ENCODE measurements at regions not wholly inside any gene's neighbourhood (a gene's known extent, or its start where the extent isn't known, plus 50 kb on each side); places are given as distances from the start of the nearest gene placed in this dataset.

- H3K4me3 ChIP-seq (ENCODE audit: low read depth, low read length, poor library complexity, severe bottlenecking): no peak overlapping the region
- POLR2A ChIA-PET (ENCODE audit: low non-redundant PET): no interaction called here
- no peak for DNase-seq (ENCODE audit: low spot score)
- BruUV-seq (replicated peaks): no TSS peak
- TF ChIP-seq EZH2 (IDR thresholded peaks at IDR 0.05; ENCODE audit: borderline replicate concordance, low read depth, low read length, poor library complexity, severe bottlenecking): no peak
- TF ChIP-seq, protein P1, sequence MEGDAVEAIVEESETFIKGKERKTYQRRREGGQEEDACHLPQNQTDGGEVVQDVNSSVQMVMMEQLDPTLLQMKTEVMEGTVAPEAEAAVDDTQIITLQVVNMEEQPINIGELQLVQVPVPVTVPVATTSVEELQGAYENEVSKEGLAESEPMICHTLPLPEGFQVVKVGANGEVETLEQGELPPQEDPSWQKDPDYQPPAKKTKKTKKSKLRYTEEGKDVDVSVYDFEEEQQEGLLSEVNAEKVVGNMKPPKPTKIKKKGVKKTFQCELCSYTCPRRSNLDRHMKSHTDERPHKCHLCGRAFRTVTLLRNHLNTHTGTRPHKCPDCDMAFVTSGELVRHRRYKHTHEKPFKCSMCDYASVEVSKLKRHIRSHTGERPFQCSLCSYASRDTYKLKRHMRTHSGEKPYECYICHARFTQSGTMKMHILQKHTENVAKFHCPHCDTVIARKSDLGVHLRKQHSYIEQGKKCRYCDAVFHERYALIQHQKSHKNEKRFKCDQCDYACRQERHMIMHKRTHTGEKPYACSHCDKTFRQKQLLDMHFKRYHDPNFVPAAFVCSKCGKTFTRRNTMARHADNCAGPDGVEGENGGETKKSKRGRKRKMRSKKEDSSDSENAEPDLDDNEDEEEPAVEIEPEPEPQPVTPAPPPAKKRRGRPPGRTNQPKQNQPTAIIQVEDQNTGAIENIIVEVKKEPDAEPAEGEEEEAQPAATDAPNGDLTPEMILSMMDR (conservative IDR thresholded peaks at IDR 0.05; ENCODE audit: low read depth, low read length): no peak
- H3K27me3 ChIP-seq (replicated peaks; ENCODE audit: insufficient read depth, low read depth, low read length, poor library complexity): no peaks in the 10 kb centered on the region
- no peak overlapping the region for H3K27ac ChIP-seq (ENCODE audit: low read depth, low read length, poor library complexity, severe bottlenecking)
- H3K9me3 ChIP-seq (ENCODE audit: low read depth, low read length, poor library complexity, severe bottlenecking): no peaks in the 10 kb centered on the region
- no peaks in the 10 kb centered on the region for H3K4me1 ChIP-seq (ENCODE audit: insufficient read depth, low read length, poor library complexity, severe bottlenecking)
- CTCF ChIA-PET: no interaction called here
- no peaks in the 10 kb centered on the region for H3K36me3 ChIP-seq (ENCODE audit: insufficient read depth, low read length, poor library complexity, severe bottlenecking)
- intact Hi-C loops (cut with micrococcal nuclease; ENCODE audit: unreplicated experiment): no loop called here
These were observed 146.5 kb upstream of the MSX1 start for GRCh38 chr4:4712800-4713528.

DNA sequence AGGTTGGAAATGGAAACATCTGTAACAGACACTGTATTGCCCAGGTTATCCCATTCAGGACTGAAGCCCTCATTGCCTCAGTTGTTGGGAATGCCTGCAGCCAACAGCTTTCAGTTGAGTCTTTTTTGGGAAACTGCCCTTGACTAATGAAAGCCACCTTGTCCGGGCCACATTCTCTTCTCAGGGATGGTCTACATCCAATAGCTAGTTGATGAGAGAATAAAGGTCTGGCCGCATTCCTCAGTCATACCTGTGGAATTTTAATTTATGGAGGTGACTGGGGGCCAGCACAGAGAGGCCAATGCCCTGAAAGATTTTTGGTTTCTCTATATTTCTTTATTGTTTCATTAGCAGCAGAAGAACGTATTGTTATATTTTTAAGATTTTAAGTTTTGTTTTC lies 147.6 kb upstream of the MSX1 start:
- Histone ChIP-seq H3K4me3 (ENCODE audit: low read depth, low read length, poor library complexity, severe bottlenecking) (no peak overlapping the region), H3K27me3 (replicated peaks; ENCODE audit: insufficient read depth, low read depth, low read length, poor library complexity) (no peaks in the 10 kb centered on the region), H3K36me3 (ENCODE audit: insufficient read depth, low read length, poor library complexity, severe bottlenecking) (no peaks in the 10 kb centered on the region), H3K9me3 (ENCODE audit: low read depth, low read length, poor library complexity, severe bottlenecking) (no peaks in the 10 kb centered on the region), H3K4me1 (ENCODE audit: insufficient read depth, low read length, poor library complexity, severe bottlenecking) (no peaks in the 10 kb centered on the region), H3K27ac (ENCODE audit: low read depth, low read length, poor library complexity, severe bottlenecking) (no peak overlapping the region)
- ChIA-PET POLR2A (ENCODE audit: low non-redundant PET) (no interaction called here), CTCF (no interaction called here)
- intact Hi-C loops (cut with micrococcal nuclease; ENCODE audit: unreplicated experiment): no loop called here
- no peak for DNase-seq (ENCODE audit: low spot score)
- no peak for TF ChIP-seq EZH2 (IDR thresholded peaks at IDR 0.05; ENCODE audit: borderline replicate concordance, low read depth, low read length, poor library complexity, severe bottlenecking)
- TF ChIP-seq, protein P1 (conservative IDR thresholded peaks at IDR 0.05; ENCODE audit: low read depth, low read length): no peak
- BruUV-seq (replicated peaks): no TSS peak

- ChIA-PET CTCF (no interaction called here), POLR2A (ENCODE audit: low non-redundant PET) (no interaction called here)
- no peak for DNase-seq (ENCODE audit: low spot score)
- Histone ChIP-seq H3K27ac (ENCODE audit: low read depth, low read length, poor library complexity, severe bottlenecking) (no peak overlapping the region), H3K4me3 (ENCODE audit: low read depth, low read length, poor library complexity, severe bottlenecking) (no peak overlapping the region), H3K36me3 (ENCODE audit: insufficient read depth, low read length, poor library complexity, severe bottlenecking) (no peaks in the 10 kb centered on the region), H3K9me3 (ENCODE audit: low read depth, low read length, poor library complexity, severe bottlenecking) (no peaks in the 10 kb centered on the region), H3K4me1 (ENCODE audit: insufficient read depth, low read length, poor library complexity, severe bottlenecking) (no peaks in the 10 kb centered on the region), H3K27me3 (replicated peaks; ENCODE audit: insufficient read depth, low read depth, low read length, poor library complexity) (no peaks in the 10 kb centered on the region)
- no peak for TF ChIP-seq EZH2 (IDR thresholded peaks at IDR 0.05; ENCODE audit: borderline replicate concordance, low read depth, low read length, poor library complexity, severe bottlenecking)
- TF ChIP-seq, protein P1 (conservative IDR thresholded peaks at IDR 0.05; ENCODE audit: low read depth, low read length): no peak
- no TSS peak for BruUV-seq (replicated peaks)
- intact Hi-C loops (cut with micrococcal nuclease; ENCODE audit: unreplicated experiment): no loop called here
These were observed 149.7 kb upstream of the MSX1 start for GRCh38 chr4:4709736-4710135.
